Large intestine (tissue), 3 donors: ENCODE measurements at regions not wholly inside any gene's neighbourhood (a gene's known extent, or its start where the extent isn't known, plus 50 kb on each side); places are given as distances from the start of the nearest gene placed in this dataset.
"Not testable (repeated sequence)": the region's sequence is repeated elsewhere in the genome, so short reads cannot be mapped to it uniquely, and the experiment has no call there.

ENCODE experiments used
- DNase-seq, 2 donors: peaks; one replicate each; pipeline versions ENCODE4 v3.0.0 to v3.0.0-alpha.2; 2013
- H3K27ac ChIP-seq: one replicate; pipeline ENCODE4 v1.5.1; 2013; ENCODE audit warnings: low read length
- H3K27me3 ChIP-seq: 2 replicates; pipeline ENCODE4 v1.6.1; 2013; ENCODE audit warnings: low read length; ENCODE audit not compliant: control insufficient read depth, insufficient read depth
- H3K36me3 ChIP-seq: 2 replicates; pipeline ENCODE4 v1.6.1; 2013; ENCODE audit warnings: low read length; ENCODE audit not compliant: control insufficient read depth, insufficient read depth
- H3K4me1 ChIP-seq: one replicate; pipeline ENCODE4 v1.6.1; 2013; ENCODE audit warnings: low read length; ENCODE audit not compliant: control insufficient read depth, insufficient read depth
- H3K4me3 ChIP-seq: one replicate; pipeline ENCODE4 v1.5.1; 2013; ENCODE audit warnings: low read length
- H3K9me3 ChIP-seq: one replicate; pipeline ENCODE4 v1.6.1; 2013; ENCODE audit warnings: mild to moderate bottlenecking, low read depth, low read length, moderate library complexity; ENCODE audit not compliant: control insufficient read depth
- WGBS: methylation state at CpG from one replicate; pipeline ENCODE4 v1.1.5; 2013; ENCODE audit warnings: low lambda C conversion rate; ENCODE audit not compliant: insufficient coverage; 5-methylcytosine and 5-hydroxymethylcytosine counted together

GRCh38 chr3:34519008-34519407 lies 720.6 kb downstream of the PDCD6IP start:
- H3K27me3 ChIP-seq, H3K4me3 ChIP-seq, DNase-seq, H3K9me3 ChIP-seq, H3K36me3 ChIP-seq, H3K4me1 ChIP-seq, H3K27ac ChIP-seq: not testable (repeated sequence)
- WGBS: no CpG with 5 or more reads among the region's 2 CpGs

- DNase-seq: no peak
- Histone ChIP-seq H3K27me3 (no peaks in the 10 kb centered on the region), H3K9me3 (no peaks in the 10 kb centered on the region), H3K27ac (no peak overlapping the region), H3K36me3 (no peaks in the 10 kb centered on the region), H3K4me1 (no peaks in the 10 kb centered on the region), H3K4me3 (no peak overlapping the region)
- 100% methylated on average over 3 of the region's 5 CpGs for WGBS
Measured at GRCh38 chr3:34531156-34531555, 732.7 kb downstream of the PDCD6IP start.

GRCh38 chr3:34533451-34533850 lies 735.0 kb downstream of the PDCD6IP start:
- Histone ChIP-seq H3K9me3 (no peaks in the 10 kb centered on the region), H3K27me3 (no peaks in the 10 kb centered on the region), H3K36me3 (no peaks in the 10 kb centered on the region), H3K4me1 (no peaks in the 10 kb centered on the region), H3K27ac (no peak overlapping the region), H3K4me3 (no peak overlapping the region)
- DNase-seq: no peak
- WGBS: 79% methylated on average over 2 of the region's 2 CpGs

GRCh38 chr3:34534013-34534412 lies 735.6 kb downstream of the PDCD6IP start:
- no peak overlapping the region for H3K27ac ChIP-seq
- no CpG with 5 or more reads among the region's 1 CpG for WGBS

GRCh38 chr3:34544136-34544535 lies 745.7 kb downstream of the PDCD6IP start:
- no peaks in the 10 kb centered on the region for H3K36me3 ChIP-seq
- no peak overlapping the region for H3K27ac ChIP-seq
- H3K27me3 ChIP-seq: no peaks in the 10 kb centered on the region
- no peak overlapping the region for H3K4me3 ChIP-seq
- no peaks in the 10 kb centered on the region for H3K4me1 ChIP-seq
- no peaks in the 10 kb centered on the region for H3K9me3 ChIP-seq
- 77% methylated on average over 3 of the region's 4 CpGs for WGBS
- no peak for DNase-seq

More at GRCh38 chr3:34534013-34534412, 735.6 kb downstream of the PDCD6IP start:
- Histone ChIP-seq H3K9me3 (no peaks in the 10 kb centered on the region), H3K36me3 (no peaks in the 10 kb centered on the region), H3K4me3 (no peak overlapping the region), H3K4me1 (no peaks in the 10 kb centered on the region), H3K27me3 (no peaks in the 10 kb centered on the region)
- DNase-seq: no peak

GRCh38 chr3:34547297-34547920 lies 749.0 kb downstream of the PDCD6IP start:
- H3K27ac ChIP-seq: no peak overlapping the region
- no peaks in the 10 kb centered on the region for H3K4me1 ChIP-seq
- no peak overlapping the region for H3K4me3 ChIP-seq
- H3K27me3 ChIP-seq: no peaks in the 10 kb centered on the region
- 80% methylated on average over 1 of the region's 2 CpGs for WGBS
- no peaks in the 10 kb centered on the region for H3K9me3 ChIP-seq
- no peak for DNase-seq
- H3K36me3 ChIP-seq: no peaks in the 10 kb centered on the region

GRCh38 chr3:34567266-34567665 lies 768.8 kb downstream of the PDCD6IP start:
- Histone ChIP-seq H3K27ac (no peak overlapping the region), H3K9me3 (no peaks in the 10 kb centered on the region)
- WGBS: 100% methylated on average over 1 of the region's 1 CpG

GRCh38 chr3:34568766-34569165 lies 770.3 kb downstream of the PDCD6IP start:
- 37% methylated on average over 2 of the region's 4 CpGs for WGBS
- Histone ChIP-seq H3K4me3 (no peak overlapping the region), H3K4me1 (peaks cover 5% of the 10 kb centered on the region), H3K27me3 (no peaks in the 10 kb centered on the region), H3K27ac (no peak overlapping the region), H3K36me3 (no peaks in the 10 kb centered on the region), H3K9me3 (no peaks in the 10 kb centered on the region)
- no peak for DNase-seq

More at GRCh38 chr3:34567266-34567665, 768.8 kb downstream of the PDCD6IP start:
- no peak for DNase-seq
- H3K4me3 ChIP-seq: no peak overlapping the region
- H3K4me1 ChIP-seq: no peaks in the 10 kb centered on the region
- H3K27me3 ChIP-seq: no peaks in the 10 kb centered on the region
- H3K36me3 ChIP-seq: no peaks in the 10 kb centered on the region

GRCh38 chr3:34569437-34569836 lies 771.0 kb downstream of the PDCD6IP start:
- Histone ChIP-seq H3K4me3 (no peak overlapping the region), H3K27me3 (no peaks in the 10 kb centered on the region), H3K4me1 (peaks cover 5% of the 10 kb centered on the region), H3K27ac (no peak overlapping the region), H3K36me3 (no peaks in the 10 kb centered on the region), H3K9me3 (no peaks in the 10 kb centered on the region)
- 60% methylated on average over 1 of the region's 1 CpG for WGBS
- DNase-seq: no peak

- no peaks in the 10 kb centered on the region for H3K9me3 ChIP-seq
- DNase-seq: peak; percentile 27 to 62
- H3K4me1 ChIP-seq: peaks cover 5% of the 10 kb centered on the region
- WGBS: 70% methylated on average over 2 of the region's 4 CpGs
- H3K36me3 ChIP-seq: no peaks in the 10 kb centered on the region
- no peak overlapping the region for H3K4me3 ChIP-seq
- no peaks in the 10 kb centered on the region for H3K27me3 ChIP-seq
- no peak overlapping the region for H3K27ac ChIP-seq
Measured at GRCh38 chr3:34570916-34571705, 772.7 kb downstream of the PDCD6IP start.
